ENCODE measurements at regions not wholly inside any gene's neighbourhood (a gene's known extent, or its start where the extent isn't known, plus 50 kb on each side); places are given as distances from the start of the nearest gene placed in this dataset.

- Histone ChIP-seq H3K36me3 (ENCODE audit: control insufficient read depth, insufficient read depth, low read length) (no peaks in the 10 kb centered on the region), H3K4me3 (ENCODE audit: low read length) (no peak overlapping the region), H3K4me1 (ENCODE audit: control insufficient read depth, insufficient read depth, low read length) (no peaks in the 10 kb centered on the region), H3K27ac (ENCODE audit: low read length) (no peak overlapping the region), H3K27me3 (ENCODE audit: control insufficient read depth, insufficient read depth, low read length) (no peaks in the 10 kb centered on the region), H3K9me3 (ENCODE audit: control insufficient read depth, insufficient read depth, low read length) (no peaks in the 10 kb centered on the region)
- 86% methylated on average over 3 of the region's 3 CpGs for WGBS (ENCODE audit: insufficient coverage)
- DNase-seq (no peak), ATAC-seq (no peak)
- Mint-ChIP-seq H3K4me3 (no peak overlapping the region), H3K36me3 (no peaks in the 10 kb centered on the region), H3K27ac (no peak overlapping the region), H3K4me1 (no peaks in the 10 kb centered on the region), H3K27me3 (ENCODE audit: low read depth in 2 of 2) (no peaks in the 10 kb centered on the region), H3K9me3 (peaks cover 3 to 10% of the 10 kb centered on the region in 2 donors)
- TF ChIP-seq CTCF (IDR thresholded peaks at IDR 0.05), result no peak
- intact Hi-C loops (cut with micrococcal nuclease), result no loop called here
These were observed 668.8 kb upstream of the RGMB start for GRCh38 chr5:98104454-98105188.

- 65% methylated on average over 5 of the region's 6 CpGs for WGBS (ENCODE audit: insufficient coverage)
- Histone ChIP-seq H3K36me3 (ENCODE audit: control insufficient read depth, insufficient read depth, low read length) (no peaks in the 10 kb centered on the region), H3K9me3 (ENCODE audit: control insufficient read depth, insufficient read depth, low read length) (no peaks in the 10 kb centered on the region), H3K4me3 (ENCODE audit: low read length) (no peak overlapping the region), H3K27ac (ENCODE audit: low read length) (no peak overlapping the region), H3K4me1 (ENCODE audit: control insufficient read depth, insufficient read depth, low read length) (no peaks in the 10 kb centered on the region), H3K27me3 (ENCODE audit: control insufficient read depth, insufficient read depth, low read length) (no peaks in the 10 kb centered on the region)
- no peaks in the 10 kb centered on the region for H3K36me3 Mint-ChIP-seq
- H3K9me3 Mint-ChIP-seq, result peaks cover 6% of the 10 kb centered on the region in 2 donors
- no peaks in the 10 kb centered on the region for H3K27me3 Mint-ChIP-seq (ENCODE audit: low read depth in 2 of 2)
- intact Hi-C loops (cut with micrococcal nuclease), result no loop called here
- no peak overlapping the region for H3K27ac Mint-ChIP-seq
- H3K4me1 Mint-ChIP-seq, result no peaks in the 10 kb centered on the region
- TF ChIP-seq CTCF (IDR thresholded peaks at IDR 0.05), result no peak
- ATAC-seq, result no peak
- DNase-seq, result no peak
- no peak overlapping the region for H3K4me3 Mint-ChIP-seq
These were observed 667.8 kb upstream of the RGMB start for GRCh38 chr5:98105681-98106080.

- Histone ChIP-seq H3K27me3 (ENCODE audit: control insufficient read depth, insufficient read depth, low read length) (no peaks in the 10 kb centered on the region), H3K4me1 (ENCODE audit: control insufficient read depth, insufficient read depth, low read length) (no peaks in the 10 kb centered on the region), H3K4me3 (ENCODE audit: low read length) (no peak overlapping the region), H3K9me3 (ENCODE audit: control insufficient read depth, insufficient read depth, low read length) (no peaks in the 10 kb centered on the region), H3K27ac (ENCODE audit: low read length) (no peak overlapping the region), H3K36me3 (ENCODE audit: control insufficient read depth, insufficient read depth, low read length) (no peaks in the 10 kb centered on the region)
- Mint-ChIP-seq H3K4me1 (no peaks in the 10 kb centered on the region), H3K36me3 (no peaks in the 10 kb centered on the region), H3K9me3 (peaks cover 6% of the 10 kb centered on the region in 2 donors), H3K27ac (no peak overlapping the region), H3K27me3 (ENCODE audit: low read depth in 2 of 2) (no peaks in the 10 kb centered on the region), H3K4me3 (no peak overlapping the region)
- no peak for TF ChIP-seq CTCF (IDR thresholded peaks at IDR 0.05)
- no peak for ATAC-seq
- WGBS (ENCODE audit: insufficient coverage), result 84% methylated on average over 4 of the region's 4 CpGs
- DNase-seq, result no peak
- intact Hi-C loops (cut with micrococcal nuclease), result no loop called here
These were observed 667.1 kb upstream of the RGMB start for GRCh38 chr5:98106116-98107031.
